K562 (cell line): ENCODE measurements at regions not wholly inside any gene's neighbourhood (a gene's known extent, or its start where the extent isn't known, plus 50 kb on each side); places are given as distances from the start of the nearest gene placed in this dataset.

ENCODE experiments used
- ATAC-seq: fragments of 200-7000 bp; cut with Tn5 transposase; 3 replicates; pipeline ENCODE4 v1.9.1; 2020; ENCODE audit warnings: moderate library complexity
- BruUV-seq: library from RNA; stranded (reverse); fragments of 400-500 nt; replicated peaks from 2 replicates; lab custom pipeline; 2021; lab: Mats Ljungman, UMichigan
- CTCF ChIA-PET: fragments of 300-600 bp; formaldehyde crosslinking; extraction: SDS; loops from one replicate; lab custom pipeline; 2021; ENCODE audit warnings: low intra/inter-chr PET ratio; lab: Yijun Ruan, JAX
- POLR2A ChIA-PET: fragments of 300-600, 350-650 bp; sonication (Branson Sonifier 250); formaldehyde crosslinking; extraction: SDS; loops from one replicate; lab custom pipeline; 2021; ENCODE audit warnings: antibody characterized with exemption, inconsistent platforms; lab: Yijun Ruan, JAX
- DNase-seq, 4 experiments: peaks; one replicate each; pipeline versions ENCODE4 v3.0.0 to v3.0.0-alpha.2; 2011 to 2018; ENCODE audit warnings: low spot score in 3 of 4, mixed read lengths in 3 of 4; ENCODE audit errors: extremely low read depth in 1 of 4
- FAIRE-seq: peaks from 2 replicates; lab custom pipeline; 2011; peaks lifted over from hg19 to GRCh38; lab: Jason Lieb, UNC
- H2AFZ ChIP-seq: 2 replicates; pipeline ENCODE4 v1.6.0; 2011; ENCODE audit warnings: low read depth, low read length, control low read depth, inconsistent platforms
- H3K27ac ChIP-seq: fragments of 200-600 bp; 3 replicates; pipeline ENCODE4 v1.8.0; 2011; ENCODE audit warnings: low read depth, mild to moderate bottlenecking, control low read depth, inconsistent platforms, low read length, moderate library complexity, mixed read lengths; ENCODE audit errors: extremely low read depth
- H3K27me3 ChIP-seq, 2 experiments: fragments of 300-600 bp in 1 of 2; 2 replicates in 1 of 2; 3 replicates in 1 of 2; pipeline versions ENCODE4 v1.6.0 to v1.8.0; 2011; ENCODE audit warnings: inconsistent platforms in 2 of 2, low read length in 2 of 2, mild to moderate bottlenecking in 1 of 2, mixed read lengths in 1 of 2, moderate library complexity in 1 of 2; ENCODE audit not compliant: control insufficient read depth in 2 of 2, insufficient read depth in 2 of 2
- H3K36me3 ChIP-seq: fragments of 300-600 bp; 3 replicates; pipeline ENCODE4 v1.8.0; 2011; ENCODE audit warnings: mild to moderate bottlenecking, low read length, inconsistent platforms; ENCODE audit not compliant: control insufficient read depth, insufficient read depth
- H3K4me1 ChIP-seq, 2 experiments: fragments of 200-600 bp in 1 of 2; replicated peaks in 1 of 2; 2 replicates in 1 of 2; 3 replicates in 1 of 2; pipeline versions ENCODE4 v1.5.1 to v1.8.0; 2011; ENCODE audit warnings: inconsistent platforms in 2 of 2, low read length in 2 of 2, mild to moderate bottlenecking in 1 of 2, mixed read lengths in 1 of 2, moderate library complexity in 1 of 2; ENCODE audit not compliant: control insufficient read depth in 2 of 2, insufficient read depth in 2 of 2
- H3K4me2 ChIP-seq: 2 replicates; pipeline ENCODE4 v1.6.1; 2011; ENCODE audit warnings: low read length, control low read depth, inconsistent platforms, mixed read lengths; ENCODE audit not compliant: insufficient read depth
- H3K4me3 ChIP-seq: fragments of 200-600 bp; sonication (generic), shearing (Covaris generic); 2 replicates; pipeline ENCODE4 v1.5.1; 2016; ENCODE audit warnings: control low read depth, inconsistent platforms
- H3K79me2 ChIP-seq: fragments of 200-600 bp; 3 replicates; pipeline ENCODE4 v1.8.0; 2011; ENCODE audit warnings: low read length, inconsistent platforms; ENCODE audit not compliant: control insufficient read depth, insufficient read depth
- H3K9ac ChIP-seq, 2 experiments: 2 replicates each; pipeline versions ENCODE4 v1.6.0 to v1.6.1; 2011; ENCODE audit warnings: low read depth in 2 of 2, low read length in 2 of 2, control low read depth in 1 of 2, inconsistent platforms in 1 of 2, mild to moderate bottlenecking in 1 of 2, mixed read lengths in 1 of 2; ENCODE audit not compliant: insufficient read depth in 1 of 2
- H3K9me1 ChIP-seq: one replicate; pipeline ENCODE4 v1.6.0; 2011; ENCODE audit warnings: inconsistent platforms, mild to moderate bottlenecking, low read length, moderate library complexity; ENCODE audit not compliant: control insufficient read depth, insufficient read depth
- H3K9me3 ChIP-seq: replicated peaks from 2 replicates; pipeline ENCODE4 v1.5.1; 2011; ENCODE audit warnings: low read depth, low read length, inconsistent platforms; ENCODE audit not compliant: control insufficient read depth, insufficient read depth
- H4K20me1 ChIP-seq: replicated peaks from 2 replicates; pipeline ENCODE4 v1.6.1; 2011; ENCODE audit warnings: low read length, inconsistent platforms, mixed read lengths; ENCODE audit not compliant: control insufficient read depth, insufficient read depth
- ARNT ChIP-seq, 2 experiments: fragments of 450-650 bp; IDR thresholded peaks; 2 replicates each; pipeline ENCODE4 v1.6.1; 2016; ENCODE audit warnings: mild to moderate bottlenecking in 1 of 2
- BMI1 ChIP-seq: fragments of 150-350 bp; IDR thresholded peaks from 2 replicates; pipeline ENCODE4 v1.6.1; 2014; ENCODE audit warnings: low read length
- NCOA6 ChIP-seq: fragments of 450-650 bp; IDR thresholded peaks from 2 replicates; pipeline ENCODE4 v1.6.1; 2017; ENCODE audit warnings: mild to moderate bottlenecking
- NONO ChIP-seq, 2 experiments: fragments of 200-400 bp in 1 of 2; fragments of 450-650 bp in 1 of 2; formaldehyde crosslinking in 1 of 2; IDR thresholded peaks; 2 replicates each; pipeline ENCODE4 v1.6.1; 2017; ENCODE audit warnings: low read depth in 2 of 2, mild to moderate bottlenecking in 2 of 2, moderate library complexity in 2 of 2, low read length in 1 of 2
- SAFB ChIP-seq: fragments of 200-400 bp; formaldehyde crosslinking; IDR thresholded peaks from 2 replicates; pipeline ENCODE4 v1.6.1; 2017; ENCODE audit warnings: low read depth, low read length, borderline replicate concordance
- TFAM ChIP-seq: fragments of 250-450 bp; sonication (Bioruptor Pico); conservative IDR thresholded peaks from 2 replicates; pipeline ENCODE4 v1.5.0; 2021; ENCODE audit warnings: mild to moderate bottlenecking, moderate library complexity
- TRIM24 ChIP-seq, 2 experiments: fragments of 450-650 bp; IDR thresholded peaks; 2 replicates each; pipeline ENCODE4 v1.6.1; 2016
- ZNF23 ChIP-seq: fragments of 250-450 bp; sonication (Bioruptor Pico); IDR thresholded peaks from 2 replicates; pipeline ENCODE4 v1.4.0; 2020; ENCODE audit warnings: mild to moderate bottlenecking
- WGBS: fragments of 100-300 bp; shearing (Covaris generic); methylation state at CpG from one replicate; pipeline ENCODE4 v1.1.6; 2016; ENCODE audit warnings: low coverage, mixed read lengths; ENCODE audit not compliant: insufficient coverage; ENCODE audit errors: missing lambda C conversion rate; 5-methylcytosine and 5-hydroxymethylcytosine counted together
- in situ Hi-C: fragments of 300-500 bp; cut with MboI; formaldehyde crosslinking; loops from 4 replicates; pipeline ENCODE4 v1.15.0; 2018; ENCODE audit warnings: inconsistent platforms, mixed read lengths
- intact Hi-C: fragments of 100-400 bp; cut with micrococcal nuclease; formaldehyde crosslinking; loops from 2 replicates; pipeline ENCODE4 v1.14.2; 2022
- TF ChIP-seq, protein P1 (sequence below): IDR thresholded peaks from 3 replicates; pipeline ENCODE4 v1.6.1; 2011; ENCODE audit warnings: borderline replicate concordance, mild to moderate bottlenecking; ENCODE audit not compliant: insufficient read length, insufficient read depth
- TF ChIP-seq, protein P2 (sequence below): sonication (generic); formaldehyde crosslinking; IDR thresholded peaks from 2 replicates; pipeline ENCODE4 v1.9.0; 2022; ENCODE audit warnings: mild to moderate bottlenecking, missing genetic modification reagents
- TF ChIP-seq, protein P3 (sequence below), 2 experiments: fragments of 450-650 bp; IDR thresholded peaks; 2 replicates each; pipeline ENCODE4 v1.6.1; 2016; ENCODE audit warnings: mild to moderate bottlenecking in 2 of 2, borderline replicate concordance in 1 of 2, low read depth in 1 of 2, moderate library complexity in 1 of 2

DNA sequence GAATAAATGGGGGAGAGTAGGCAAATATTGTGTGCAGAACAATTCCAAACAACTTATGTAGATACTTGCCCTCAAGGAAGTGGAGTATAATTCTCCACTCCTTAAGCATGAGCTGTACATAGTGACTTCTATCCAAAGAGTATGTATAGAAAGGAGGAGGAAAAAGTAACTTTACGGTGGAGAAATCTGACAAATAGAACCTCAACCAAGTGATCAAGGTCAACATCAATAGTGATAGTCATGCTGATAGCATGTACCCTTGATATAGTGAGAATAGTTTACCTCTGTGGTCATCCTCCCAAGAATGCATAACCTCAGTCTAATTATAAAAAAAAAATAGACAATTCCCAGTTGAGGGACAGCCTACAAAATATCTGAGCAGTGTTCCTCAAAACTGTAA, 89.1 kb upstream of the NANOS1 start:
- Histone ChIP-seq H3K79me2 (no peaks in the 10 kb centered on the region), H3K4me1 (no peaks in the 10 kb centered on the region), H4K20me1 (no peaks in the 10 kb centered on the region), H2AFZ (no peak overlapping the region), H3K27me3 (0 out of 5 replicates have a peak, but pooled peaks cover 0 to 7% of the 10 kb centered on the region in 2 experiments), H3K4me3 (no peak overlapping the region), H3K9me1 (no peaks in the 10 kb centered on the region), H3K36me3 (no peaks in the 10 kb centered on the region), H3K4me2 (no peak overlapping the region), H3K27ac (no peak overlapping the region), H3K9me3 (no peaks in the 10 kb centered on the region), H3K9ac (no peak overlapping the region)
- intact Hi-C loops (no loop called here), in situ Hi-C loops (no loop called here)
- ATAC-seq (no peak), FAIRE-seq (no peak), DNase-seq (no peak)
- ChIA-PET POLR2A (interaction anchor here (1.5 kb wide), 1 partner anchor 11 kb away, joined by 4 read pairs; no protein-coding TSS in a partner anchor), CTCF (no interaction called here)
- no CpG with 5 or more reads among the region's 1 CpG for WGBS
- no TSS peak for BruUV-seq
- TF ChIP-seq NCOA6 (no peak), TFAM (CRISPR knock-in tag) (no peak), SAFB (no peak), ZNF23 (CRISPR knock-in tag) (no peak), NONO (IDR thresholded peaks at IDR 0.05; ENCODE audit: low read depth in 2 of 2, low read length in 1 of 2) (no peak), BMI1 (no peak), ARNT (IDR thresholded peaks at IDR 0.05) (no peak), TRIM24 (IDR thresholded peaks at IDR 0.05) (no peak)
- TF ChIP-seq, protein P1, sequence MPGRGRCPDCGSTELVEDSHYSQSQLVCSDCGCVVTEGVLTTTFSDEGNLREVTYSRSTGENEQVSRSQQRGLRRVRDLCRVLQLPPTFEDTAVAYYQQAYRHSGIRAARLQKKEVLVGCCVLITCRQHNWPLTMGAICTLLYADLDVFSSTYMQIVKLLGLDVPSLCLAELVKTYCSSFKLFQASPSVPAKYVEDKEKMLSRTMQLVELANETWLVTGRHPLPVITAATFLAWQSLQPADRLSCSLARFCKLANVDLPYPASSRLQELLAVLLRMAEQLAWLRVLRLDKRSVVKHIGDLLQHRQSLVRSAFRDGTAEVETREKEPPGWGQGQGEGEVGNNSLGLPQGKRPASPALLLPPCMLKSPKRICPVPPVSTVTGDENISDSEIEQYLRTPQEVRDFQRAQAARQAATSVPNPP, result no peak
- TF ChIP-seq, protein P2, sequence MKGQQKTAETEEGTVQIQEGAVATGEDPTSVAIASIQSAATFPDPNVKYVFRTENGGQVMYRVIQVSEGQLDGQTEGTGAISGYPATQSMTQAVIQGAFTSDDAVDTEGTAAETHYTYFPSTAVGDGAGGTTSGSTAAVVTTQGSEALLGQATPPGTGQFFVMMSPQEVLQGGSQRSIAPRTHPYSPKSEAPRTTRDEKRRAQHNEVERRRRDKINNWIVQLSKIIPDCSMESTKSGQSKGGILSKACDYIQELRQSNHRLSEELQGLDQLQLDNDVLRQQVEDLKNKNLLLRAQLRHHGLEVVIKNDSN (CRISPR knock-in tag), result no peak
- TF ChIP-seq, protein P3, sequence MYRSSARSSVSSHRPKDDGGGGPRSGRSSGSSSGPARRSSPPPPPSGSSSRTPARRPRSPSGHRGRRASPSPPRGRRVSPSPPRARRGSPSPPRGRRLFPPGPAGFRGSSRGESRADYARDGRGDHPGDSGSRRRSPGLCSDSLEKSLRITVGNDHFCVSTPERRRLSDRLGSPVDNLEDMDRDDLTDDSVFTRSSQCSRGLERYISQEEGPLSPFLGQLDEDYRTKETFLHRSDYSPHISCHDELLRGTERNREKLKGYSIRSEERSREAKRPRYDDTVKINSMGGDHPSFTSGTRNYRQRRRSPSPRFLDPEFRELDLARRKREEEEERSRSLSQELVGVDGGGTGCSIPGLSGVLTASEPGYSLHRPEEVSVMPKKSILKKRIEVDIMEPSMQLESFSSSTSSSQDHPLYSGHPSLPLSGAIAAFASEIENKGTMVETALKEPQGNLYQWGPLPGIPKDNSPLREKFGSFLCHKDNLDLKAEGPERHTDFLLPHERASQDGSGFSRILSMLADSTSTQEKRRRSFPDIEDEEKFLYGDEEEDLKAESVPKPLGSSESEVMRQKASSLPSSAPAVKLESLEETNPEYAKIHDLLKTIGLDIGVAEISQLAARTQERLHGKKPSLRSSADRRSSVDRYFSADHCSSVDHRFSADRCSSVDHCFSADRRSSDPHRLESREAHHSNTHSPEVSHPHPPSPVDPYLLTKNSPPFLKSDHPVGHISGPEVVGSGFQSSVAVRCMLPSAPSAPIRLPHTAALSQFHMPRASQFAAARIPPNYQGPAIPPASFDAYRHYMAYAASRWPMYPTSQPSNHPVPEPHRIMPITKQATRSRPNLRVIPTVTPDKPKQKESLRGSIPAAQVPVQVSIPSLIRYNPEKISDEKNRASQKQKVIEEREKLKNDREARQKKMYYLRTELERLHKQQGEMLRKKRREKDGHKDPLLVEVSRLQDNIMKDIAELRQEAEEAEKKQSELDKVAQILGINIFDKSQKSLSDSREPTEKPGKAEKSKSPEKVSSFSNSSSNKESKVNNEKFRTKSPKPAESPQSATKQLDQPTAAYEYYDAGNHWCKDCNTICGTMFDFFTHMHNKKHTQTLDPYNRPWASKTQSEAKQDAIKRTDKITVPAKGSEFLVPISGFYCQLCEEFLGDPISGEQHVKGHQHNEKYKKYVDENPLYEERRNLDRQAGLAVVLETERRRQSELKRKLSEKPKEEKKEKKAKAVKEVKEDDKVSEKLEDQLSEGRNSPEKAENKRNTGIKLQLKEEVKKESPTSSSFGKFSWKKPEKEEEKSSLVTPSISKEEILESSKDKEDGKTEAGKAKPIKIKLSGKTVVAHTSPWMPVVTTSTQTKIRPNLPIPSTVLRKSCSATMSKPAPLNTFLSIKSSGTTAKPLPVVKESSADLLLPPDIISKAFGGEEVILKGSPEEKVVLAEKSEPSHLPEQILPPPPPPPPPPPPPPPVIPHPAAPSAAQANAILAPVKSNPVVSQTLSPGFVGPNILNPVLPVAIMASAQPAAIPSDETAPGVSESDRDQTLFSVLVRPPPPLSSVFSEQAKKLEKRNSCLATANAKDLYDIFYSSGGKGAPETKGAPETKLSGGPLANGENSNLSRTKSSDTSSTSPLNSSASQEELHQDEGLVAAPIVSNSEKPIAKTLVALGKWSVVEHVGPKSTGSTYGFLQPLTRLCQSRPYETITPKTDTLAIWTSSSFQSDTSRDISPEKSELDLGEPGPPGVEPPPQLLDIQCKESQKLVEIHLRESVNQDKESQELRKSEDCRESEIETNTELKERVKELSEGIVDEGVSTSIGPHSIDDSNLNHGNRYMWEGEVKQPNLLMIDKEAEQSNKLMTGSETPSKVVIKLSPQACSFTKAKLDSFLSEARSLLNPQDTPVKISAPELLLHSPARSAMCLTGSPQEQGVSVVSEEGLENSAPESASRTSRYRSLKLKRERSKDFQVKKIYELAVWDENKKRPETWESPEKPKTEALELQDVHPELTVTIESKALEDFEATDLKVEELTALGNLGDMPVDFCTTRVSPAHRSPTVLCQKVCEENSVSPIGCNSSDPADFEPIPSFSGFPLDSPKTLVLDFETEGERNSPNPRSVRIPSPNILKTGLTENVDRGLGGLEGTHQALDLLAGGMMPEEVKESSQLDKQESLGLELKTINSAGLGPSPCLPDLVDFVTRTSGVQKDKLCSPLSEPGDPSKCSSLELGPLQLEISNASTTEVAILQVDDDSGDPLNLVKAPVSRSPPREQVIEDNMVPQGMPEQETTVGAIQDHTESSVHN (IDR thresholded peaks at IDR 0.05; ENCODE audit: borderline replicate concordance in 1 of 2, low read depth in 1 of 2), result no peak
